T-helper 2 cell (primary cell): ENCODE measurements at regions not wholly inside any gene's neighbourhood (a gene's known extent, or its start where the extent isn't known, plus 50 kb on each side); places are given as distances from the start of the nearest gene placed in this dataset.
"Not testable (repeated sequence)": the region's sequence is repeated elsewhere in the genome, so short reads cannot be mapped to it uniquely, and the experiment has no call there.

Source experiments
- DNase-seq, 5 experiments: peaks; one replicate each; pipeline versions ENCODE4 v3.0.0 to v3.0.0-alpha.2; 2012 to 2022

GRCh38 chr12:131461096-131461495 lies 249.8 kb upstream of the SFSWAP start:
- DNase-seq, result no peak

GRCh38 chr12:131463174-131463573 lies 247.7 kb upstream of the SFSWAP start:
- DNase-seq, result no peak

DNA sequence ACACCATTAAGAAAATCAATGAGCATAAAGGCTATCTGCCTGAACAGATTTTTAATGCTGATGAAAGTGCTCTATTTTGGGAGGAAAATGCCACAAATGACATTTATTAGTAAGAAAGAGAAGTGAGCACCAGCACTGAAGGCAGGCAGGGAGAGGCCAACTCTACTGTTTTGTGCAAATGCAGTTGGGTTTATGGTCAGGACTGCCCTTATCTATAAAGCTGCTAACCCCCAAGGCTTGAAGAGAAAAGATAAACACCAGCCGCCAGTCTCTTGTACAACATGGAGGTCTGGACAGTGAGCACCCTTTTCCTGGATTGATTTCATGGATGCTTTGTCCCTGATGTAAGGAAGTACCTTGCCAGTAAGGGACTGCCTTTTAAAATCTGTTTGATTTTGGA lies 246.8 kb upstream of the SFSWAP start:
- DNase-seq, result no peak

GRCh38 chr12:131466306-131466705 lies 244.6 kb upstream of the SFSWAP start:
- DNase-seq, result no peak

DNA sequence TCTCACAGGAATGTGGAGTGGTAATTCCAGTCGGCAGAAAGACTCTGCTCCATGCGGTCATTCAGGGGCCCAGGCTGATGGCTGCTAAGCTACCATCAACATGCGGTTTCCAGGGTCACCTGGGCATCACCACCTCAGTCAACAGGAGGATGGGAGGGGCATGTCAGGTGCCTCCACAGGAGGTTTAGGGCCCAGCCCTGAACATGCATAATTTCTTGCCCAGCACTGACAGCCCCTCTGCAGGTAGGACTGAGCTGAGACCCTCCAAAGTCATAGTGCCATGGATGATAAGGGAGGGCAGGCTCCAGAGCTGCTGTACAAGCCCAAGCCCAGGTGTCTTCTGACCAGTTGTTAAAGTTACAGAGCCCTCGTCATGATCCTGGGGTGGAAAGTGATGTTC lies 244.0 kb upstream of the SFSWAP start:
- DNase-seq, result no peak

GRCh38 chr12:131468206-131468605 lies 242.7 kb upstream of the SFSWAP start:
- no peak for DNase-seq

- DNase-seq, result not testable (repeated sequence)
Measured at GRCh38 chr12:131469945-131470344, 240.9 kb upstream of the SFSWAP start.

GRCh38 chr12:131471271-131471905 lies 239.5 kb upstream of the SFSWAP start:
- DNase-seq, result no peak

DNA sequence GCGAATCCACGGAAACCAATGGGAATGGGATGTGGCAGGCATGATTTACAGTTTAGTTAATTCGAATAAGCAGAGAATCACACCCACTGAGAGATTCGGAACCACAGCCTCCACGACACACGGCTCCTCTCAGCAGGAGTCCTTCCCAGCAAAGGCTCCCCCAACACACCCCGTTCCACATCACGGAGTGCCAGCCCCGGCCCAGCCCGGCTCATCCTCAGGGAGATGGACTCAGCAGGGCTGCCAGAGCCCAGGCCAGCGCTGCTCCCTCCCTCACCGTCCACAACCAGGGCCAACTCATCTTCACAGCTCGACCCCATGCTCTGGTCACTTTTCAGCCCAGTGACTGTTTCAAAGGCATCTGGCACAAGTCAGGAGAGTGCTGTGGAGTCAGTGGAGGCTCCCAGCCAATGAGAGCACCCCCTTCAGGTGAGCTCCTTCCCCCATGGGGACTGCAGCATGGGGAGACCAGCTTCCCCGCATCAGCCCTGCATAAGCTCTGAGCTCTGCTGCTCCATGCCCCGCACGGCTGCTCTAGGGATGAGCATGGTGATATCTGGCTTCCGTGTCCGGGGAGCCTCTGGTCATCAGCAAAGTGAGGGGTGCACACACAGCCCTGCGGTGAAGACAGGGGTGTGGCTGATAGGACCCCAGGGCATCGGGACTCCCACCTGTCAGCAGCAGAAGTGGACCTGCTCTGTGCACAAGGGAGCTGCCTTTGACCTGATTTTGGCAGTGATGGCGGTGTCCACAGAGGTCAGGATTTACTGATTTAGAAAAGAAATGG lies 238.8 kb upstream of the SFSWAP start:
- DNase-seq, result no peak

GRCh38 chr12:131473261-131473660 lies 237.6 kb upstream of the SFSWAP start:
- DNase-seq, result no peak

DNA sequence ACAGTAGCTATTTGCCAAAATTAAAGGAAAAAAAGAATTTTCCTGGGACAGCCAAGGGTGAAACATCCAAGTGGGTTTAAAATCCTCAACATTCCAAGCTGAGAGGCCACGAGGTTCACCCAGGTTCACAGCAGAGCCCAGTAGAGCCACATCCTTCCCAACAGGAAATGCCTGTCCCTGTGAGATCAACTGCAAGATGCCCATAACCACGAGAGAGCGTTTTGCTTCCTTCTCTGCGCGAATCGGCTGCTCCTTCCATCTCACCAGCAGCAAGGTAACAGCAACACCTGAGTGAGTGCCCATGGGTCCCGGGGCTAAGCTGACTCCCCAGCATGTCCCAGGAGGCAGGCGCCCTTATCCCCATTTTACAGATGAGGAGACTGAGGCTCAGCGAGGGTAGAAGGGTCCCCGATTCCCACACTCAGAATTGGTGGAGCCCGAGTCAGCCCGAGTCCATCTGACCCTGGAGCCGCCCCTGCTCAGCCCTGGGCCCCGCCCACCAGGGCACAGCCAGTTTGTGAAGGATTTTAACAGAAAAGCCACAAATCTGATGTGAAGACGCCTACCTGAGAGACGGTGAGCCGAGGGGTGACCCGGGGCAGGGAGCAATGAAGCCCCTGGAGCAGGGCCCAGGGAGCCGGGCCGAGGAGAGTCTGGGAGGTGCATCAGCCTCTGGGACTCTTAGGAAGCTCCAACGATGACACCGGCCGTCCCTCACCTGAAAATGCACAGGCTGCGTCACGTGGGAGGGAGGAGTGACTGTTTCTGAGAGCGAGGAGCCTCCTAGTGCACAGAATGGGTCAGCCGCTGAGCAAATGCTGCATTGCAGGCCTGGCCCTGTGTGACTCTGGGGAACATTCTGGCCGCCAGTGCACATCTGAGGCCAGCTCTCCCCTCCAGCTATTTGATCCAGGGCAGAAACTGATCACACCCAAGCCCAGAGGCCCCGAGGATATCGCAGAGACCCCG lies 236.9 kb upstream of the SFSWAP start:
- no peak for DNase-seq

DNA sequence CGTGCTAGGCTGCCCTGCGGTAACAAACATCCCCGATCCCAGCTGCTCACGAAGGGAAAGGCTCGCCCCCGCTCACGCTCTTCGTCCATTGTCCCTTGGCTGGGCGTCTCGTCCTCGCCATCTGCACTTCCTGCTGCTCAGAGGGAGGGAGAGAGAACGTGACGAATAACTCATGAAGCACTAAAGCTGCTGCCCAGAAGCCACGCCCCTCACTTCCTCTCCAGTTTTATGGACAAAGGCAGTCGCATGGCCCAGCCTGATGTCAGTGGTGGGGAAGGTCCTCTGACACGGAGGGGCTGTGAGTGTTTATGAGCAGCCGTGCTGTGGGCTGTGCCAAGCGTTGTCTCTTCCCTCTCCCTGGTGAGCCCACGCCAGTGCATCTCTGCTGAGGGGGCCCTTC lies 235.9 kb upstream of the SFSWAP start:
- not testable (repeated sequence) for DNase-seq

DNA sequence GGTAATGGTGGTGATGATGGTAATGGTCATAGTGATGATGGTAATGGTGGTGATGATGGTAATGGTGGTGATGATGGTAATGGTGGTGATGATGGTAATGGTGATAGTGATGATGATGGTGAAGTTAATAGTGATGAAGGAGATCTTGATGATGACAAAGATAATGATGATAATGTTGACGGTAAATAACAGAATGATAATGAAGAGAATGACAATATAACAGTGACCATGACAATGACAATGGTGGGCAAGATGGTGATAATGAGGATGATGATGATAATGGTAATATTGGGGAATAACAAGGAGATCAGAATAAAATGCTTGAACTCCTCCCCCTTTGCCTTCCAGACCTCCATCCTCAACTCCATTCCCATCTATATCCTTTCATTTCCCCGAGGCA lies 233.3 kb upstream of the SFSWAP start:
- DNase-seq, result no peak

DNA sequence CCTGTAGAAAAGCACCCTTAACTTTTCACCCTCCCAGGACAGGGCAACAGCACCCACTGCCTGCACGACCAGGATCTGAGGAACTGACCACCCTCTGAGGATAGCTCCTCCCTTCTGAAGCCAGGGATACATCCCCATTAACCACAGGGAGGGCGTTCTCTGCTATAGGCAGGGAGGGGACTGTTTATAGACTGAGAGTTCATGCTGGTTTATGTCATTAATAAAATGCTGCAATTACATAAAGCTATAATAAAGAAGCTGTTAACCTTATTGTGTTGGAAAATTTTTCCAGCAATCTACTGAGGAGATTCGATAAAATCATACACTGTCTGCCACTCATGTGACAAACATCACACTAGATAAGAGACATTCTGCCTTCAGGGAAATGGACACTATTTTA lies 232.4 kb upstream of the SFSWAP start:
- DNase-seq, result no peak

- no peak for DNase-seq
Measured at GRCh38 chr12:131482199-131482598, 228.7 kb upstream of the SFSWAP start.

- DNase-seq, result no peak
Measured at GRCh38 chr12:131482686-131483085, 228.2 kb upstream of the SFSWAP start.

GRCh38 chr12:131486451-131487230 lies 224.2 kb upstream of the SFSWAP start:
- no peak for DNase-seq

DNA sequence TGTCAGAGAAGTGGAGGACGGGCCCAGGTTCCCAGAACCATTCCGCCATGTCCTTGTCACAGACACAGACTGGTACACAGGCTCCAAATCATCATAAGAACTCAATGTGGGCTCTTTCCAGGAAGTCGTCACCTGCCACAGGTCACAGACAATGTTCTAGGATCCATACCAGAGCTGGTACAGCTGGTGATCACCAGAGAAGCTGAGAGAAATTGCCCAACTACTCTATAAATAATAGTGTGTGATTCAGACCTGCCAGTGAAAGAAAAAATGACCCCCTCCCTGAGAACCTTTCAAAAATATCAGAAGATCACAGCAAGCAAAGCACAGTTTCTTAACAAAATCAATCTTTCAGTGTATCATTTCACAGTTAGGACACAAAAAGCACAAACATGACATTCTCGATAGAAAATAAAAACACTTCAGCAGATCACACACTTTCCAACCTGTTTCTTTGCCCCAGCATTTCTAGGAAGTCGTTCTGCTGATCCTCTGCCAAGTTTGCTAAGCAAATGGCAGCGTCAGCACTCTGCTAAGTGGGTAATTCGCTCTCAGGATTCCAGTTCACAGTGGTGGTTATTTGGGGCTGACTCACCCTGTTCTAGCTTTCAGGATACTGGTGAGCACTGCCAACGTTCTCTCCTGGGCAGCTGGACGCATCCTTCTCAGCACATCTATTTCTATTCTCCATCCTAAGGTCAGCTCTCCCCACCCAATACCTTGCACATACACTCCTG lies 223.3 kb upstream of the SFSWAP start:
- no peak for DNase-seq

GRCh38 chr12:131489718-131490117 lies 221.2 kb upstream of the SFSWAP start:
- no peak for DNase-seq

DNA sequence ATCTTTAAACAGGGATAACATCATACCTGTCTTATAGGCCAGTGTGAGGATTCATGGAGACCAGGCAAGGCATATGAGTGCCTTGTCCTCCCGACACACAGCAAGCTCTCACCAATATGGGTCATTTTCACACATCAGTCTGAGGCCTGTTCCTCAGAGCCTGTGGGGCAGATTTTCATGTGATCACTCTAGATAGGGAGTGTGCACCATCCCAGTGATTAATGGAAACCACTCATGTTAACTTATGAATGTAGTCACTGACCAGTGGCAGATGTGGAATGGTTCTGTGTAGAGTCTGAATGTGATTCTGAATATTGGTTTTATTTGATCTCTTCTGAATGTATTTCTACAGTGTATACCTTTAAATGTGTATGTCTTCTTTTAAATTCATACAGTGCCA lies 219.7 kb upstream of the SFSWAP start:
- no peak for DNase-seq

DNA sequence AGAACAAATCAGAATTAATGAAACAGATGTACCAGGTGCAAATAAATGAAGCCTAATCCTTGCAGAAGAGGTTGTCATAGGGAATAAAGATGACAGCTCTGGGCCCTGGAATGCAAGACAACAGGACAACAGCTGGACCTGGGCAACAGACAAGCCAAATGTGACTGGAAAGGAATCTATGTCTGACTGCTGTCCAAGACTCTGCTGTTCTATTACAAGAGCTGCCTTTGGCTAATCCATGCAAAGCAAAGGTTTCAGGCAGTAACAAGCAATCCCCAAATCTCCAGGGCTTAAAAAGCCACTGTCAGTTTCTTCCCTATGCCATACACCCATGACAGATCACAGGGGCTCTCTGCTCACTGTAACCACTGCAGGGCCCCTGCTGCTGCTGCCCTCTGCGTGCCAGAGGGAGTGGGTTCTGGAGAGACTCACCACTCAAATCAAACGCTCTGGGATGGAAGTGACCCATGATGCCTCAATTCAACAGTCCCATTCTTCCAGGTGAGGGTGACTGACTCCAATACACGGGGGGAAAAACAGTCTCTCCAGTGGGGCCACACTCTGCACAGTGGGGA lies 218.9 kb upstream of the SFSWAP start:
- no peak for DNase-seq
